HG03521 (cell line): ENCODE measurements at regions not wholly inside any gene's neighbourhood (a gene's known extent, or its start where the extent isn't known, plus 50 kb on each side); places are given as distances from the start of the nearest gene placed in this dataset.
"Not testable (repeated sequence)": the region's sequence is repeated elsewhere in the genome, so short reads cannot be mapped to it uniquely, and the experiment has no call there.

ENCODE experiments used
- ATAC-seq: cut with Tn5 transposase; IDR thresholded peaks from one replicate; pipeline ENCODE4 v1.9.1; 2021; ENCODE audit warnings: mild to moderate bottlenecking, moderate library complexity; ENCODE audit not compliant: unreplicated experiment

DNA sequence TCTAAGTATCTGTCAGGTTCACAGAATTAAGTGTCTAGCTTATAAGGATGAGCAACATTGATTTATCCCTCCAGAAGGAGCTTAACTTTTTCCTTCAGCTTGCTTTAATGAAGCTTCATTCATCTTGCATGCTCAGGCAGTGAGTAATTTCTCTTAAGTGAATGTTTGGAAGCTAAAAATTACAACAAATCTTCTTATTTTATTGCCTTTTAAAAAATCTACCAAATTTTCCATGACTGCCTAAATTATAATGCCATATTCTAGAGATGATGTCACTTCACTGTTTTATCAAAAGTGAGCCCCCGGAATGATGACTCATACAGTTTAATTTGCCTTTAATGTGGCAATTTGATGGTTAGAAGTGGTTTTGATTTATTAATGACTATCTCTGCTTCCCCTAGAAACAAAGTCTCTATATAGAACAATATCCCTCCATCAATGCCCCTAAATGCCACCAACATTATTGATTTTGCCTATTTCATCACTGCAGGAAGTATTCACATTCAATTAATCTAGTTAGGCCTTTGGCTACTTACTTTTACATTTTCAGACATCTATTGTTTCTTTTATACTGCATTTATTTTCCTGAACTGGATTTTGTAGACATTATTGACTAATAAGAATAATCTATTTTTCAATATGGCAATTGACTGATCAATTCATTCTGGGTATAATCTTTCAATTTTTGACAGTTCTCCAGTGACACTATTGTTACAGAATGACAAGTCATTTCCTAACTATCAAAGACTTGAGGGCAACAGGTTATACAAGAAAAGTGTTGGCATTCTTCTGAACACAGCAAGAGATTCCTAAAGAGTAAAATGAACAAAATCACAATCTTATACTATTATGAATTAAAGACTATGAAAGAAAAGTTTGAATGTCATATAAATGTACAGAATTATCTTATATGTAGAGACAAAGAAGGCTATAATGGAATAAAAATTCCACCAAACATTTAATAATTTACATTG, 139.3 kb upstream of the ODAD2 start:
- ATAC-seq, result no peak

DNA sequence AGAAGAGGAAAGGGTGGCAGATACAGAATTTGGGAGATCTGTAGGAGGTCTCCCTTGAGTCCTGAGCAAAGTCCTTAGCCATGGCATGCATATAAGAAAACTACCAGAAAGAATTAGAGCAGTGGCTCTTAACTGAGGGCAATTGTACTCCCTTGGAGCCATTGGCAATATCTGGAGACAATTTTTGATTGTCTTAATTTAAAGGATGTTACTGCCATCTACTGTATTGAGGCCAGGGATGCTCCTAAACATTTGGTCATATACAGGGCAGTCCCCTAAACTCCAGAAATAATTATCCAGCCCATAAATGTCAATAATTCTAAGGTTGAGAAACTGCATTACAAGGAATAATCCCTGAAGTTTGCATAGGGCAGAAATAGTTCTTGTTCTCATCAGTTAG, 136.4 kb upstream of the ODAD2 start:
- ATAC-seq, result no peak

DNA sequence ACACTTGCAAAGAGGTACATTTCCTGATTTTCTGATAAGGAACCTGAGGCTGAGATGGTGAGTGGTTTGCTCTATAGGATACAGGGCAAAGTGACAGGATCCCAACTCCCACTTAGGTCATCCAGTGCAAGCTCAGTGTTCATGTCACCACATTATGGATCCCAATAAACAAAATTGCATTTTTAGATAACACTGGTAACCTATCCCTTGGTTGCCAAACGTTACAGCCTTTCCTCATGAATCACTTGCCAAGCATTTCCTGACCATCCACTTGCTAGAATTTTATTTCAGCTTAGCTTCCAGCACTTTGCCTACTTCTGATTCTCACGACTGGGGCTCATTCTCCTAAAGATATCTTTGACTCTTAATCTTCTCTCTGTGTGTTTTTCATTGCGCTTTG, 131.4 kb upstream of the ODAD2 start:
- ATAC-seq, result no peak

DNA sequence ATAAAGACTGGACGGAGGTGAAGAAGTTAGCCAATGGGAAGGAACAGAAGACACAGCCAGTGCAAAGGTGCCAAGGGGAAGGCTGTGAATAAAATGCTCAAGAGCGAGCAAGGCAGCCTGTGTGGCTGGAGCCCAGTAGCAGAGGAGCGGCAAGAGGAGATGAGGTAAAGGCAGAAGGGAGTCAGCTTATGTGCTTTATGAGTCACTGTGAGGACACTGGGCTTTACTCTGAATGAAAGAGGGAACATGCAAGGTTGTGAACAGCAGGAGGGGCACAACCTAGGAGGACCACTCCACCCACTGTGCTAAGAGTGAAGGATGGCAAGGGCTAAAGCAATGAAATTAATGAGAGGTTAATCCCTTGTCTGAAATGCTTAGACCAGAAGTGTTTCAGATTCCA, 129.0 kb upstream of the ODAD2 start:
- no peak for ATAC-seq

DNA sequence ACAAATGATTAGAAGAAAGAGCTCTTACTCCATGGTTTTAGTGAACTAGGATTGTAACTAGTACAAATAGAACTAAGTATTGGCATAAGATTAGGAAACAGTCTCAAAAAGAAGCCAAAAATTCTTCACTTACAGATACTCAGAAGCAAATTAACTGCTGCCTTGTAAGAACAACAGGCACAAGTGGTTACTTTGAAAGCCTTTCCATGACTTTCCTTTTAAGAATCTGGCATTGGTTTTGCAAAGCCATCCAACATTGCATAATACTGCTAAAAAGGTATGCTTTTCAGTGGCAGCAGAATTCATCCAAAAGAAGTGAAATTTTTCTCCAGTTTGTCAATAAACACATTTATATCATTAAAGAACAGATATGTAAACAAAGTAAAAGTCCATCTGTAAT, 126.8 kb upstream of the ODAD2 start:
- no peak for ATAC-seq

DNA sequence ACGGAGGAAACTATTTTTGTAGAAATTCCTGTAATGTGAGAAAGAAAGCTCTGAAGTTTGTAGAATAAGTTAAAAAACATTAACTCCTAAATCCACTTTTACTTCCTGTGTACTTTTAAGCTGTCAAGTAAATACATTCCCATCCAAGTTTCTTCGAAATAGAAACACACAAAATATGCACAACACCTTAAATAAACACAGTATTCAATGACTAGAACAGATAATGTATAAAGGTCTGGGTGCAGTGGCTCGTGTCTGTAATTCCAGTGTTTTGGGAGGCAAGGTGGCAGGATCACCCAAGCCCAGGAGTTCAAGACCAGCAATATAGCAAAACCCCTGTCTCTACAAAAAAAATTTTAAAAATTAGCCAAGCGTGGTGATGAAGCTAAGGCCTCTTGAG, 121.9 kb upstream of the ODAD2 start:
- no peak for ATAC-seq

DNA sequence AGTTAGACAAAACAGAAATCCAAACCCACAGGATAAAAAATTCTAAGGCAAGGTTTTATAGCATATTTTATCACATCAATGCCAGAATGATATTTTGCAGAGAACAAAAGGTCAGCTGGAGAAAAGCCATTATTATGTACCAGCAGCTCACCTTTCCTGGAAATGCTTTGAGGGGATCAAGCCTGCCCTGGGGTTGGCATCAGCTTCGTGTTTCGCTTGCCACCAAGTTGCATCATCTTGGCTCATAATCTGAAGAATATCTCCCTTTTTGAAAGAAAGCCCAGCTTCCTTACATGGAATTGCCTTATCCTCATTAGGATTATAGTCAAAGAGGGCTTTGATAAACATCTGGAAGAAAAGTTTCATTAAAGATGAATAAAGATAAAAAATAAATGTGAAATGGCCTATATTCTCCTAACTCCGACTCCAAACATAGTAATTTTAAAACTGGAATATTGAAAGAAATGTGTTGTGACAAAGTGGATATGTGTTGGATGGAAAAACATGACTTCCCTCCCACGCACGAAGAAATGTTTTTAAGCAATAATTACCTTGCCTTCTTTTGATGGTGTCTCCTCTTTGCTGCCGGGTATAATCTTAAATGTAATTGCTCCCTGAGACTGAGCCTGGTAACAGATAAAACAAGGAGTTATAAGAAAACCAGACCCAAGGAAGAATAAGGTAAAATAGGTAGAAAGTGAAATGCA, 121.3 kb upstream of the ODAD2 start:
- no peak for ATAC-seq

DNA sequence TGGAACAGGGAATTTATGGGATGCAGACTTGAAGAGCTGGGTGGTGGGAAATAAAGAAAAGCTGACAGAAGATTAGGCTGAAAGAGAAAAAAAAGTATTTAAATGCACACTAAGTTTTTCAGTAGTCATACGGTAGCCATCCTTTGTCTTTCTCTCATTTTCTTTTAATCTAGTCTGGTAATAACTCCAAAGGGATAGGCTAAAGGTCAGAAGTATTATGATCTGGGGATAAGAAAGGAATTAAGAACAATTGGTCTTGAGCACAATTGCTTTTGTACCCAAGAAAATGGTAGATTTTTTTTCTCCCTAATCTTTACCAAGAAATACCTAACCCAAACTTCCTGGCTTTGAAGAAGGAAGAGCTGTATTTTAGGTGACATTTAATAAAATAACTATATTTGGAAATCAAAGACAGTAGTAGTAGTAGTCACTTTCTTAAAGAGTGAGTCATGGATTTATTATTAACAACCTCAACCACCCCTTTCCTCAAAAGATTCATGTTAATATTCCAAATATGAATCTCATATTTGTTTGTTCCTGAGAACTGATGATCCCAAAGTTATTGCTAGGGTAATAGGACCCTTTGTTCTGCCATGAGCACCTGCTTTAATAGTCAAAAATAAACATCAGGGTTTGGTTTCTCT, 120.2 kb upstream of the ODAD2 start:
- ATAC-seq, result no peak

DNA sequence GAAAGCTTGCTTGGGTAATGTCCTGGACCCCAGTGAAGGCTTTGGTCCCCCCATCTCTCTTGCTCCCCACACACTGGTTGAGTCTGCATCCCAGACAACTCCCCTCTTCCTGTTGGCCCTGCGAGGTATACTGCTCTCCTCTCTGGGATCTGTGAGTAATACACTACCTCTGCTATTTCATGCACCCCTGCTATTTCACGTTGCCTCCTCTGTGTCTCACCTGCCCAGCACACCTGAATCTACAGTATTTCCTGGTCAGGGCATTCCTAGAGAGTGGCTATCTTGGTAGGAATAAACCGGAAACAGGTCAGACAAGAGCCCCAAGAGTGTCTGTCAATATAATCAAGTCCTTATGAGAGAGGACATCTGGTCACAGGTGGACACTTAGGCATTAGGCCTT, 114.3 kb upstream of the ODAD2 start:
- no peak for ATAC-seq

DNA sequence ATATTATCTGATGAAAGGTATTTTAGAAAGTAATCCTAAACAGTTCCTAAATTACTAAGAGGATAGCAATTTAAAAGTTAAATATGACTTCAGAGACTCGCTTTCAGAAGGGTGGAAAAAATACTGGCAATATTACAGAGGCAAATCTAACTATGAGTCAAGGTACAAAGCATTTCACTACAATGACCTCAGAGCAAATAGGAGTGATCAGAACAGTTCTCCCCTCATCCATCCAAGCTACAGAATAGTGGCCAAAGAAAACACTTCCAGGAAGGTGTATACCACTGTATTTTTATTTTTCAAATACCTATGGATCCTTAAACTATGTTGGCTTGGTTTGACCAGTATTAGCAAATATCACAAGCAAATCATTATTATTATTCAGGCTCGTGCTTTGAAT, 112.8 kb upstream of the ODAD2 start:
- no peak for ATAC-seq

DNA sequence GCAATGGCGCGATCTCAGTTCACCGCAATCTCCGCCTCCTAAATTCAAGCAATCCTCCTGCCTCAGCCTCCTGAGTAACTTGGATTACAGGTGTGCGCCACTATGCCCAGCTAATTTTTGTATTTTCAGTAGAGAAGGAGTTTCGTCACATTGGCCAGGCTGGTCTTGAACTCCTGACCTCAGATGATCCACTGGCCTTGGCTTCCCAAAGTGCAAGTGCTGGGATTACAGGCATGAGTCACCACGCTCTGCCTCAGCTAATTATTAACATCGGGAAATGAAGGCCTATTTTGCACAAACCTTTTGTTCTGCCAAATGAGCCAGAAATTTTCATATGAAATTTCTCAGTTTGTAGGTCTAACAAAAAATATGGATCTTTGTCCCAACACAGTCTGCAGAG, 106.7 kb upstream of the ODAD2 start:
- no peak for ATAC-seq

DNA sequence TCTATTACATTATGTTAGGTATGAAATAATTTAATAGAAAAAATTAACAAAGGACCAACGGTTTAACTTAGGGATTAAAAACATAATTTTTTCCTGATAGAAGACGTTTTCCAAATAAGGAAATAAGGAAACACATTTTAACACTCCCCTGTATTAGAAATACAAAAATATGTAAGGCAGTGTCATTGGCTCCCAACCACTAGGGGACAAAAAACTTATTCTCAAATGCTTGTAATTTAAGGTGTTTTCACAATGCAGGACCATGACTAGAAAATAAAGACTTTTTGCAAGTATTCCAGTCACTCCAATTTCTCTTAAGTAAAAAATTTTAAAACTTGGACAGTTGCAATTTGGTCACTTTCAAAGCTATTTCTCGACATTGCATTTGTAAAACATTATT, 98.8 kb upstream of the ODAD2 start:
- no peak for ATAC-seq

DNA sequence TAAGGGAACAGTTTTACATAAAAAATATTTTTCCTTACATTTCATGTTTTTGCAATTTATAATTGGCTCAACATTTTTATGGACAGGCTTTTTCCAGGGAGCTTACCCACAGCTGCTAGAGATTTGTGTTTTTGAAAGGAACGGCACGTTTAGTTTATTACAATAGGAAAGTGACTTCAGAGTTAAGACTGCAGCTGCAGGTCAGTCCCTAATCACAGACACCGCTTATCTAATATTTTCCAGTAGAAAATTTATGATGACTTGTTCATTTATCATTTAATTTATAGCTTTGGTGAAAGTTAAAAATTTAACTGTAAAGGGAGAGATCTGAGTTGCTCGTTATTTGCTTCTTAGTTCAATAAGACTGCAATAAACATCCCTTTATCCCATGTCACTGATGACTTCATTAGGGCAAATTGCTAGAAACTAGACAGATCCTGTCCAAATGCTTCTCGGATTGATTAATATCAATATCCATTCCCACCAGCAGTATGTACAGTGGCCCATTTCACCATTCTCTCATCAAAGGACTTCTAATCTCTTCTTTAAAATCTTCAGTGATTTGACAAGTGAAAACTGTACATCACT, 97.0 kb upstream of the ODAD2 start:
- no peak for ATAC-seq

DNA sequence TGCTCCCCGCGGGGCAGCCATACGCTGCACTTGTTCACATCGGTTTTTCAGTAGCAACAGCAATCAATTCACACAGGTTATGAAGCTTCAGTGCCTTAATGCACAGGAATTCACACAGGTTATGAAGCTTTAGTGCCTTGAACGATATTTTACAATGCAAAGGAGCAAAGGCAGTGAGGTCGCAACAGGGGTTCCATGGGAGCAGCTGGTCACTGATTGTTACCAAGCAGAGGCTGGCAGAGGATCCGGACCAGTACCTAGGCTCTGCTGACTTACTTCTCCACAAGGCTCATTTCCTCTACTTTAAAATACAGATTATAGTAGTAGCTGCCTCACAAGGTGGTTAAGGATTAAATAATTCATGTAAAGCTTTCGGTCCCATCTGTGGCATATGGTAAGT, 95.2 kb upstream of the ODAD2 start:
- ATAC-seq, result no peak

DNA sequence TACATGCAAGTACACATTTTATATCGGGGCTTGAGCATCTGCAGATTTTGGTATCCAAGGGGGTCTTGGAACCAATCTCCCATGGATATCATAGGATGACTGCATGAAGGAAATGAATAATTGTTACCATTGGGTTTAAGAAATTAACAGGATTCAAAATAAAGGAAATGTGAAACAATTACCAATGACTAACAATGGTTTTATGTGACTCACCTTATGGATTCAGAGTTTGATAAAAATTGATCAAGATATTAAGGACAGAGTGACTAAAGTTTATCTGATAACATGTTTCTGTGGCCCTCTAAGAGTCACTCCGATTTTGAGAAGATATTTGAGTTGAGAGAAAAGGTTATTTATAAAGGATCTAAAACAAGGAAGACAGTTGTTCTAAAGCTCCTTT, 93.0 kb upstream of the ODAD2 start:
- no peak for ATAC-seq

DNA sequence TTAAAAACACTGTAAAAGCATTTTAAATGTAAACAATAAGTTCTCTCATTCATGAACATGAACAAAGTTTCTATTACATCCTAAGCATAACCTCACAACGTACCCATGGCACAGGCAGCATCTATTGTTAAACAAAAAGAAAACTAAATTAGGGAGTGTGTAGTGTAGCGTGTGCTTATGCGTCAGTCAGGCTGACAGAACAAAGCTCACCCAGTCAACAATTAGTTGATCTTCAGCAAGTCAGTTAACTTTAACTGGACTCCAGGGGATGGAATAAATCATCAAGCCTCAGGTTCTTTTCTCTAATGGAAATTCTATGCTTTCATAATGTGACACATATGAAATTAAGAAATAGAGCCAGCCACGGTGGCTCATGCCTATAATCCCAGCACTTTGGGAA, 91.6 kb upstream of the ODAD2 start:
- ATAC-seq, result no peak

DNA sequence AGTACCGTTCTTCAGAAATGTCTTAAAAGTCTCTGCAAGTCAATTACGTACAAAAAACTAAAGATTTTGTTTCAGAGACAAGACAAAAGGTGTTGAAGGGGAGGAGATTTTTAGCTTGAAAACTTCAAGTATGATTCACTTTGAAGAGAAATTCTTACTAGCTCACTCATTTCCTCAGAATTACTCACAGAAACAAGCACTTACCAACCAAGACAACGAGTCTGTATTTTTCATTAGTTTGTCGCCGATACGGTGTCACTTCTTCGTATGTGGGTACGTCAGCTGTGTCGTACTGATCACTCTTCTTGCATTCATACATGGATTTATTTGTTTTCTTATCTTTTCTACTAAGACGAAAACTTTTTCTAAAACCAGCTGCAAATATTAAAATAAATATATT, 90.6 kb upstream of the ODAD2 start:
- ATAC-seq, result no peak

DNA sequence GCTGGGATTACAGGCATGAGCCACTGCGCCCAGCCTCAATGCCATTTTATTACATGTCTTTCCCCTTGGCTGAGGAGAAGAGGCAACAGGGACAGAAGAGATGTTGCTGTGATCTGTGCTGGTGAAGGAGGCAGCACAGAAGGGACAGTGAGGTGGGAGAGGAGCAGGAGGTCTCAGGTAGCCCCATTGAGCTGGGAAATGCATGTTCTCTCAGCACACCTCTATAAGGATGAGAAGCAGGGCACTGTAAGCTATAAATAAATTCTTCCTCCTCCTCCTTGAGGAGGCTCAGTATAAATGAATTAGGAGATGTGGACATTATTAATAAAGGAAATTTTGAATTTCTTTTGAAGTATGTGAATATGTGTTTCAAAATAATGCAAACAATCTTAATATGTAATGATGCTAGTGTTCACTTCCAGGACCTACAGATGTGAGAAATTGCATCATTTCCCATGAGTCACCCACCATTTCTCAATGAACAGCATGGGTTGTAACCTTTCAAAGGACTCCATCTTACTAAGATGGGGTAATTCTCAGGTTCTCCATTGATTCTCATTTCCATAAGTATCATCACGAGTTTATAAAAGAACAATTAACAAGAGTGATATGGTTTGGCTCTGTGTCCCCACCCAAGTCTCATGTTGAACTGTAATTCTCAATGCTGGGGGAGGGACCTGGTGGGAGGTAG, 88.9 kb upstream of the ODAD2 start:
- ATAC-seq, result no peak

DNA sequence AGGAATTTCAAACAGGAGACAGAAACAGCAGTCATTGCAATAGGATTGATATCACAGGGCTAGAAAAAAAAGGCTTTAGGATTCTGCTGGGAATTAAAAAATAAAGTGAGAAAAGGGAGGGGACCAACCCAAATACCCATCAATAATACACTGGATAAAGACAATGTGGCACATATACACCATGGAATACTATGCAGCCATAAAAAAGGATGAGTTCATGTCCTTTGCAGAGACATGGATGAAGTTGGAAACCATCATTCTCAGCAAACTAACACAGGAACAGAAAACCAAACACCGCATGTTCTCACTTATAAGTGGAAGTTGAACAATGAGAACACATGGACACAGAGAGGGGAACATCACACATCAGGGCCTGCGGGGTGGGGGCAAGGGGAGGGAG, 86.9 kb upstream of the ODAD2 start:
- ATAC-seq, result not testable (repeated sequence)

DNA sequence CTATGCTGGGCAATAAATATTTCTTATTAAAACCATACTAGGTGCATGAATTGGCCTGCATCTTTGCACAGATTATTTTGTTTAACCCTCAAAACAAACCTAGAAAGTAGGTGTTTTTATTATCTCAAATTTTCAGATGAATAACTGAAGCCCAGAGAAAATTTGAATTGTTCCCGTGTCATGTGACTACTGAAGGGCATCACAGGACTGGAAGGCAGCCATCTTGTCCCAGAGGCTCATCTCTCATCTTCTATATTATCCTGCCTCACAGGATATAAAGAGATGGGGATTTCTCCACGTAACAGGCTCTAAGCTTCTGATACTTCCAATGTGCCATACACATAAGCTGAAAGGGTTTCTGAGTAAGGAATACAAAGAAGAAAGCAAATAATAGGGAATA, 84.0 kb upstream of the ODAD2 start:
- ATAC-seq, result no peak

DNA sequence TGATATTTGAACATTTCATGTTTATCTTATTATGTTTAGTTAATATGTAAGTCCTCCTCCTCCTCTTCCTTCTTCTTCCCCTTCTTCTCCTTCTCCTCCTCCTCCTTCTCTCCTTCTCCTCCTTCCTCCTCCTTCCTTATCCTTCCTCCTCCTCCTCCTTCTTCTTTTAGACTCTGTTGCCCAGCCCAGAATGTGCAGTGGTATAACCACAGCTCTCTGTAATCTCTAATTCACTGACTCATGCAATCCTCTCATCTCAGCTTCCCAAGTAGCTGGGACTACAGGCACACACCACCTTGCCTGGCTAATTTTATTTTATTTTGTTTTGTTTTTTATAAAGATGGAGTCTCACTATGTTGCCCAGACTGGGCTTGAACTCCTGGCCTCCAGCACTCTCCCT, 83.4 kb upstream of the ODAD2 start:
- ATAC-seq, result no peak
